ENCODE measurements at regions not wholly inside any gene's neighbourhood (a gene's known extent, or its start where the extent isn't known, plus 50 kb on each side); places are given as distances from the start of the nearest gene placed in this dataset.
"Not testable (repeated sequence)": the region's sequence is repeated elsewhere in the genome, so short reads cannot be mapped to it uniquely, and the experiment has no call there.

DNA sequence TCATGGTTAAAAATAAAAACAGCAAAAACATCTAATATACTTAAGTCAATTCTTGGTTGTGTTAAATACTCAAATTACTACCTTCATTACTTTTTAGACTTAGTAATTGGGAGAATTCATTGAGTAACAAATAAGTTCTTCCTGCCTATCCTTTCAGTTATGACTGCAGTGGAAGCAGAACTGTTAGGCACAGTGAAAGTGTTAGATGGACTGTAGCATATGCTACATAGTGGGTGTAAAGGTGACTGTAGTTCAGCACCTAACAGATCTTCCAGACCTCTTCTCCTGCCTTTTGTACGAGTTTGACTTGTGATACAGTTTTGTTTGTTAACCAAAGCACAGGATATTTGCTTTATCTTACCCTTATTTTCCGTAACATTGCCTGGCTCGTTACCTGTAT, 143.4 kb downstream of the KDM5D start:
- H3K36me3 ChIP-seq, result peaks cover 3% of the 10 kb centered on the region
- DNase-seq, result no peak
- H3K27me3 ChIP-seq, result no peaks in the 10 kb centered on the region
- no peak for TF ChIP-seq CTCF (IDR thresholded peaks at IDR 0.05)
- H3K9me3 ChIP-seq, result no peaks in the 10 kb centered on the region
- no peak overlapping the region for H3K27ac ChIP-seq
- no peak overlapping the region for H3K4me3 ChIP-seq
- ATAC-seq, result no peak
- no peaks in the 10 kb centered on the region for H3K4me1 ChIP-seq
- intact Hi-C loops (cut with DNase I), result no loop called here

GRCh38 chrY:19600711-19601110, 143.8 kb downstream of the KDM5D start:
- TF ChIP-seq CTCF (IDR thresholded peaks at IDR 0.05), result no peak
- Histone ChIP-seq H3K27ac (no peak overlapping the region), H3K4me1 (no peaks in the 10 kb centered on the region), H3K27me3 (no peaks in the 10 kb centered on the region), H3K9me3 (no peaks in the 10 kb centered on the region), H3K36me3 (peaks cover 3% of the 10 kb centered on the region), H3K4me3 (no peak overlapping the region)
- intact Hi-C loops (cut with DNase I), result no loop called here
- DNase-seq (no peak), ATAC-seq (no peak)

GRCh38 chrY:19590235-19590634, 154.3 kb downstream of the KDM5D start:
- no peak for TF ChIP-seq CTCF (IDR thresholded peaks at IDR 0.05)
- Histone ChIP-seq H3K27me3 (no peaks in the 10 kb centered on the region), H3K4me1 (no peaks in the 10 kb centered on the region), H3K36me3 (no peaks in the 10 kb centered on the region), H3K4me3 (no peak overlapping the region), H3K27ac (no peak overlapping the region), H3K9me3 (no peaks in the 10 kb centered on the region)
- DNase-seq (no peak), ATAC-seq (no peak)
- intact Hi-C loops (cut with DNase I), result no loop called here

DNA sequence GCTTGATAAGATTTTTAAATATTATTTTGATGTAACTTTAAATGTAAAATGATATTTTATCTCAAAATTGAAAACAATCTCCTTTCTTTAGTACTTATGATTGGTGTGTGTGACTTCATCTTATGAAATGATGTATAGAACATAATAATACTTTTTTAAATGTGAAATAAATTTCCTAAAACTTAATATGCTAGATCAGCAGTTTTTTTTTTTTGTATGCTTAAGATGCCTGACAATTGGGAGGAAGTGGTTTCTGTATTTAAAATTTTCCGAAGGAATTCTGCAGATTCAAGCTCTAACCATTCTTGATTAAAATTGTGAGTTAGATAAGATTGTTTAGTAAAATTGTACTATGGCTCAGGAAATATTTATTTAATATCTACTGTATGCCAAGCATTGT, 154.9 kb downstream of the KDM5D start:
- Histone ChIP-seq H3K9me3 (no peaks in the 10 kb centered on the region), H3K27ac (no peak overlapping the region), H3K4me3 (no peak overlapping the region), H3K27me3 (no peaks in the 10 kb centered on the region), H3K4me1 (no peaks in the 10 kb centered on the region), H3K36me3 (no peaks in the 10 kb centered on the region)
- ATAC-seq (no peak), DNase-seq (no peak)
- no peak for TF ChIP-seq CTCF (IDR thresholded peaks at IDR 0.05)
- intact Hi-C loops (cut with DNase I), result no loop called here

GRCh38 chrY:19587311-19587710, 157.2 kb downstream of the KDM5D start:
- H3K36me3 ChIP-seq, result no peaks in the 10 kb centered on the region
- intact Hi-C loops (cut with DNase I), result no loop called here
- TF ChIP-seq CTCF (IDR thresholded peaks at IDR 0.05), result no peak
- no peak overlapping the region for H3K27ac ChIP-seq
- H3K4me3 ChIP-seq, result no peak overlapping the region
- H3K4me1 ChIP-seq, result no peaks in the 10 kb centered on the region
- DNase-seq, result no peak
- H3K9me3 ChIP-seq, result no peaks in the 10 kb centered on the region
- no peak for ATAC-seq
- no peaks in the 10 kb centered on the region for H3K27me3 ChIP-seq

DNA sequence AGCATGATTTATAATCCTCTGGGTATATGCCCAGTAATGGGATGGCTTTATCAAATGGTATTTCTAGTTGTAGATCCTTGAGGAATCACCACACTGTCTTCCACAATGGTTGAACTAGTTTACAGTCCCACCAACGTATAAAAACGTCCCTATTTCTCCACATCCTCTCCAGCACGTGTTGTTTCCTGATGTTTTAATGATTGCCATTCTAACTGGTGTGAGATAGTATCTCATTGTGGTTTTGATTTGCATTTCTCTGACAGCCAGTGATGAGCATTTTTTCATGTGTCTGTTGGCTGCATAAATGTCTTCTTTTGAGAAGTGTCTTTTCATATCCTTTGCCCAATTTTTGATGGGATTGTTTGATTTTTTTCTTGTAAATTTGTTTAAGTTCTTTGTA, 163.5 kb downstream of the KDM5D start:
- H3K4me3 ChIP-seq; H3K36me3 ChIP-seq; intact Hi-C loops (cut with DNase I); H3K27me3 ChIP-seq; H3K9me3 ChIP-seq; DNase-seq; H3K27ac ChIP-seq; H3K4me1 ChIP-seq; ATAC-seq: not testable (repeated sequence)
